PC-9 (cell line): ENCODE measurements at regions not wholly inside any gene's neighbourhood (a gene's known extent, or its start where the extent isn't known, plus 50 kb on each side); places are given as distances from the start of the nearest gene placed in this dataset.

Experiments
- BruUV-seq: library from RNA; stranded (reverse); fragments of 400-500 nt; replicated peaks from 2 replicates; lab custom pipeline; 2021; lab: Mats Ljungman, UMichigan
- CTCF ChIA-PET: fragments of 300-600 bp; sonication (Branson Sonifier 250); formaldehyde crosslinking; loops from one replicate; lab custom pipeline; 2022; ENCODE audit warnings: antibody characterized with exemption; lab: Charles Lee
- POLR2A ChIA-PET: fragments of 300-600 bp; sonication (Branson Sonifier 250); formaldehyde crosslinking; loops from one replicate; lab custom pipeline; 2022; ENCODE audit warnings: antibody characterized with exemption; ENCODE audit not compliant: unreplicated experiment; lab: Charles Lee
- DNase-seq, 2 experiments: peaks; one replicate each; pipeline versions ENCODE4 v3.0.0 to v3.0.0-alpha.2; 2015 to 2022; ENCODE audit warnings: mixed read lengths in 1 of 2
- H2AFZ ChIP-seq: fragments of 200-600 bp; sonication (generic); 2 replicates; pipeline ENCODE4 v1.8.1; 2017; ENCODE audit warnings: antibody characterized with exemption
- H3F3A ChIP-seq: fragments of 200-600 bp; sonication (generic); 2 replicates; pipeline ENCODE4 v1.8.1; 2017; ENCODE audit warnings: antibody characterized with exemption, mild to moderate bottlenecking, low read depth; ENCODE audit not compliant: insufficient read depth
- H3K27ac ChIP-seq: fragments of 200-600 bp; sonication (generic); 2 replicates; pipeline ENCODE4 v1.6.1; 2016; ENCODE audit warnings: mixed run types
- H3K27me3 ChIP-seq: fragments of 200-600 bp; sonication (generic); 2 replicates; pipeline ENCODE4 v1.6.1; 2016; ENCODE audit warnings: low read depth, mixed run types; ENCODE audit not compliant: insufficient read depth
- H3K36me3 ChIP-seq: fragments of 200-600 bp; sonication (generic); 2 replicates; pipeline ENCODE4 v1.6.1; 2016; ENCODE audit warnings: low read depth, mixed run types
- H3K4me1 ChIP-seq: fragments of 200-600 bp; sonication (generic); replicated peaks from 2 replicates; pipeline ENCODE4 v1.6.1; 2016; ENCODE audit warnings: mixed run types; ENCODE audit not compliant: insufficient read depth
- H3K4me2 ChIP-seq: fragments of 200-600 bp; sonication (generic); 2 replicates; pipeline ENCODE4 v1.6.1; 2017; ENCODE audit warnings: mixed run types
- H3K4me3 ChIP-seq: fragments of 200-600 bp; sonication (generic); 2 replicates; pipeline ENCODE4 v1.6.1; 2016; ENCODE audit warnings: mixed run types
- H3K79me2 ChIP-seq: fragments of 200-600 bp; sonication (generic); 2 replicates; pipeline ENCODE4 v1.6.1; 2017; ENCODE audit warnings: low read depth, mixed run types
- H3K9me2 ChIP-seq: fragments of 200-600 bp; sonication (generic); 2 replicates; pipeline ENCODE4 v1.8.1; 2017; ENCODE audit warnings: mild to moderate bottlenecking; ENCODE audit not compliant: insufficient read depth
- H3K9me3 ChIP-seq: fragments of 200-600 bp; sonication (generic); 2 replicates; pipeline ENCODE4 v1.8.1; 2016; ENCODE audit warnings: low read depth; ENCODE audit not compliant: insufficient read depth
- H4K20me1 ChIP-seq: fragments of 200-600 bp; sonication (generic); 2 replicates; pipeline ENCODE4 v1.8.1; 2017; ENCODE audit not compliant: insufficient read depth
- CTCF ChIP-seq: fragments of 200-600 bp; sonication (generic); conservative IDR thresholded peaks from 2 replicates; pipeline ENCODE4 v1.6.1; 2017; ENCODE audit warnings: mixed run types, antibody characterized with exemption, mild to moderate bottlenecking, moderate library complexity
- EZH2 ChIP-seq: fragments of 200-600 bp; sonication (generic); IDR thresholded peaks from 2 replicates; pipeline ENCODE4 v1.8.0; 2017; ENCODE audit warnings: antibody characterized with exemption, low read depth
- intact Hi-C: fragments of 100-400 bp; cut with micrococcal nuclease; formaldehyde crosslinking; loops from one replicate; pipeline ENCODE4 v1.10.0; 2022; ENCODE audit not compliant: unreplicated experiment

DNA sequence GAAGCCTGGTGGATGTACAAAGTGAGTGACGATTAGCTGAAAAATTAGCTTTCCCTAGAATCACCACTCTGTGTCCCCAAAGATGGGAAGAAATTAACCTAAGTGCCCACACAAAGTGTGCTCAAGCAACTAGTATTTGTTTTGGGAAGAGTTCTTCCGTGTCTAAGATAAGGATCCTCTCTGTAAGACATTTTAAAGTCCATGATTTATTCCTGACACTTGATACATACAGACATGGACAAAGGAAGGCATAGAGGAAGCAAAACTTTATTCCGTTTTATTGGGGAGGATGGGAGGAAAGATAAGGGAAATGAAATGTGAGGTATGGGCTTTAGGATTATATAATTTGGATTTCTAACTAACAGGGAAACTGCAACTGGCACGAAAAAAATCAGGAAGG is 1772.6 kb downstream of the EFNA5 start:
- H3K9me2 ChIP-seq: no peaks in the 10 kb centered on the region

GRCh38 chr5:105885266-105885665 is 1785.5 kb downstream of the EFNA5 start:
- intact Hi-C loops: no loop called here
- Histone ChIP-seq H3K4me2 (no peak overlapping the region), H4K20me1 (no peaks in the 10 kb centered on the region), H3K27ac (no peak overlapping the region), H3K79me2 (no peaks in the 10 kb centered on the region), H3K9me2 (no peaks in the 10 kb centered on the region), H3K9me3 (no peaks in the 10 kb centered on the region), H3K27me3 (no peaks in the 10 kb centered on the region), H3F3A (no peaks in the 10 kb centered on the region), H3K36me3 (no peaks in the 10 kb centered on the region), H3K4me3 (no peak overlapping the region), H2AFZ (no peak overlapping the region), H3K4me1 (peaks cover 6% of the 10 kb centered on the region)
- ChIA-PET POLR2A (interaction anchor here (0.6 kb wide), 1 partner anchor 217 kb away, joined by 4 read pairs; no protein-coding TSS in a partner anchor), CTCF (no interaction called here)
- DNase-seq: peak in 1 of 2 experiments; percentile 54
- TF ChIP-seq EZH2: no peak
- TF ChIP-seq CTCF: no peak
- no TSS peak for BruUV-seq

More for the DNA sequence above, 1772.6 kb downstream of the EFNA5 start:
- no peak overlapping the region for H3K4me2 ChIP-seq
- H3K27me3 ChIP-seq: no peaks in the 10 kb centered on the region
- no peaks in the 10 kb centered on the region for H3K36me3 ChIP-seq
- H3K4me3 ChIP-seq: no peak overlapping the region
- H3F3A ChIP-seq: no peaks in the 10 kb centered on the region
- H3K79me2 ChIP-seq: no peaks in the 10 kb centered on the region
- ChIA-PET CTCF (no interaction called here), POLR2A (no interaction called here)
- H3K4me1 ChIP-seq: no peaks in the 10 kb centered on the region
- no peaks in the 10 kb centered on the region for H4K20me1 ChIP-seq
- DNase-seq: no peak
- no peaks in the 10 kb centered on the region for H3K9me3 ChIP-seq
- 0 out of 2 replicates have a peak overlapping the region, but pooled peaks have one; percentile 58 for H2AFZ ChIP-seq
- intact Hi-C loops: no loop called here
- no TSS peak for BruUV-seq
- TF ChIP-seq EZH2: no peak
- no peak for TF ChIP-seq CTCF
- no peak overlapping the region for H3K27ac ChIP-seq

DNA sequence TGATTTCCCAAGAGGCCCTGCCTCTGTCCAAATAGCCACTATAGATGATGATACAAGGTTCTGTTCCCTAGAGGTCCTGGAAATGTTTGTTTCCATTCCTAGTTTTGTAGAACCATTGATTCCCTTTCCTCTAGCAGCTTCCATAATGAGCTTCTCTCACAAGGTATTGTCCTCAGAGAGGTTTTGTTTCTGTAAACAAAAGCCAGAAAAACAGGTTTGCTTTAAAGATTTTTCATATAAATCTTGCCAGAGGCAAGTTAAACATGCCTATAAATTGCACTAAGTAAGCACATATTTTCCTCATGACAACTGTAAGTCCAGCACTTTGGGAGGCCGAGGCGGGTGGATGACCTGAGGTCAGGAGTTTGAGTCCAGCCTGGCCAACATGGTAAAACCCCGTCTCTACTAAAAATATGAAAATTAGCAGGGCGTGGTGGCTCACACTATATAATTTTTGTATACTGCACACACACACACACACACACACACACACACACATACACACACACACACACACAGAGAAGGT is 1787.7 kb downstream of the EFNA5 start:
- Histone ChIP-seq H3K27me3 (no peaks in the 10 kb centered on the region), H3K4me3 (no peak overlapping the region), H4K20me1 (no peaks in the 10 kb centered on the region), H3F3A (no peaks in the 10 kb centered on the region), H3K9me3 (no peaks in the 10 kb centered on the region), H3K27ac (no peak overlapping the region), H3K36me3 (no peaks in the 10 kb centered on the region), H3K79me2 (no peaks in the 10 kb centered on the region), H3K4me2 (no peak overlapping the region), H3K4me1 (peaks cover 6% of the 10 kb centered on the region), H2AFZ (no peak overlapping the region), H3K9me2 (no peaks in the 10 kb centered on the region)
- ChIA-PET CTCF (no interaction called here), POLR2A (no interaction called here)
- intact Hi-C loops: no loop called here
- TF ChIP-seq CTCF (no peak), EZH2 (no peak)
- BruUV-seq: no TSS peak
- DNase-seq: peak; percentile 24 to 95
